HCT116 (cell line): ENCODE measurements at regions not wholly inside any gene's neighbourhood (a gene's known extent, or its start where the extent isn't known, plus 50 kb on each side); places are given as distances from the start of the nearest gene placed in this dataset.
"Not testable (repeated sequence)": the region's sequence is repeated elsewhere in the genome, so short reads cannot be mapped to it uniquely, and the experiment has no call there.

ENCODE experiments used
- ATAC-seq: fragments of 200-7000 bp; cut with Tn5 transposase; 2 replicates; pipeline ENCODE4 v1.9.1; 2020; ENCODE audit warnings: mild to moderate bottlenecking, moderate library complexity
- BruUV-seq: library from RNA; stranded (reverse); fragments of 400-500 nt; replicated peaks from 2 replicates; lab custom pipeline; 2021; lab: Mats Ljungman, UMichigan
- CTCF ChIA-PET: fragments of 300-600 bp; sonication (Branson Sonifier 250); formaldehyde crosslinking; loops from one replicate; lab custom pipeline; 2021; ENCODE audit warnings: antibody characterized with exemption; lab: Charles Lee
- POLR2A ChIA-PET: fragments of 300-600, 350-600 bp; sonication (Branson Sonifier 250); formaldehyde crosslinking; loops from one replicate; lab custom pipeline; 2021; ENCODE audit warnings: antibody characterized with exemption; lab: Charles Lee
- RAD21 ChIA-PET, 2 experiments: fragments of 300-600 bp; sonication (Branson Sonifier 250); formaldehyde crosslinking; loops; one replicate each; lab custom pipeline; 2023; ENCODE audit warnings: low total read pairs in 2 of 2; ENCODE audit not compliant: uncharacterized antibody in 2 of 2, unreplicated experiment in 2 of 2, low non-redundant PET in 1 of 2; lab: Charles Lee
- DNase-seq: peaks from one replicate; pipeline ENCODE4 v3.0.0-alpha.2; 2010; ENCODE audit warnings: low read depth, low spot score
- H2AFZ ChIP-seq: fragments of 200-600 bp; shearing (Covaris generic), sonication (generic); 2 replicates; pipeline ENCODE4 v1.6.1; 2017; ENCODE audit warnings: low read depth, mixed run types, mixed read lengths, antibody characterized with exemption, low read length; ENCODE audit not compliant: poor library complexity, severe bottlenecking
- H3K27ac ChIP-seq: 2 replicates; pipeline ENCODE4 v1.5.1; 2012; ENCODE audit warnings: low read depth, low read length
- H3K27me3 ChIP-seq: fragments of 200-600 bp; sonication (generic); 2 replicates; pipeline ENCODE4 v1.6.1; 2016; ENCODE audit warnings: mixed run types, low read length, mixed read lengths; ENCODE audit not compliant: insufficient read depth
- H3K36me3 ChIP-seq, 2 experiments: fragments of 200-500 bp in 1 of 2; fragments of 200-600 bp in 1 of 2; sonication (Bioruptor generic) in 1 of 2; sonication (generic) in 1 of 2; 2 replicates each; pipeline versions ENCODE4 v1.5.1 to v1.6.1; 2014 to 2016; ENCODE audit warnings: low read length in 2 of 2, inconsistent platforms in 1 of 2, mixed read lengths in 1 of 2, mixed run types in 1 of 2; ENCODE audit not compliant: insufficient read depth in 2 of 2, control insufficient read depth in 1 of 2
- H3K4me1 ChIP-seq, 2 experiments: fragments of 200-600 bp in 1 of 2; sonication (generic) in 1 of 2; 2 replicates each; pipeline versions ENCODE4 v1.5.1 to v1.6.1; 2012 to 2017; ENCODE audit warnings: low read length in 2 of 2, inconsistent platforms in 1 of 2, mild to moderate bottlenecking in 1 of 2, mixed read lengths in 1 of 2, mixed run types in 1 of 2, moderate library complexity in 1 of 2; ENCODE audit not compliant: insufficient read depth in 2 of 2, control insufficient read depth in 1 of 2
- H3K4me2 ChIP-seq: fragments of 200-600 bp; sonication (generic); 2 replicates; pipeline ENCODE4 v1.6.1; 2017; ENCODE audit warnings: mixed run types, low read length, mixed read lengths
- H3K4me3 ChIP-seq, 2 experiments: fragments of 200-600 bp in 1 of 2; sonication (generic) in 1 of 2; replicated peaks in 1 of 2; 2 replicates each; pipeline ENCODE4 v1.5.1; 2011 to 2016; ENCODE audit warnings: low read length in 2 of 2, control low read depth in 1 of 2, low read depth in 1 of 2, mild to moderate bottlenecking in 1 of 2, mixed read lengths in 1 of 2, mixed run types in 1 of 2
- H3K79me2 ChIP-seq: fragments of 200-600 bp; sonication (generic); 2 replicates; pipeline ENCODE4 v1.6.1; 2017; ENCODE audit warnings: mild to moderate bottlenecking, mixed run types, low read length, moderate library complexity, mixed read lengths; ENCODE audit not compliant: insufficient read depth
- H3K9ac ChIP-seq: fragments of 200-600 bp; sonication (generic); 2 replicates; pipeline ENCODE4 v1.6.1; 2016; ENCODE audit warnings: low read length, mixed read lengths
- H3K9me2 ChIP-seq: fragments of 200-600 bp; sonication (generic), shearing (Covaris generic); 2 replicates; pipeline ENCODE4 v1.6.1; 2017; ENCODE audit warnings: mixed run types, mild to moderate bottlenecking, moderate library complexity; ENCODE audit not compliant: insufficient read depth
- H3K9me3 ChIP-seq, 2 experiments: fragments of 200-500 bp in 1 of 2; fragments of 200-600 bp in 1 of 2; sonication (Bioruptor generic) in 1 of 2; sonication (generic) in 1 of 2; 2 replicates each; pipeline ENCODE4 v1.6.1; 2014 to 2017; ENCODE audit warnings: low read length in 2 of 2, mixed read lengths in 2 of 2, inconsistent platforms in 1 of 2, low read depth in 1 of 2, mild to moderate bottlenecking in 1 of 2, mixed run types in 1 of 2, moderate library complexity in 1 of 2; ENCODE audit not compliant: control insufficient read depth in 1 of 2, insufficient read depth in 1 of 2
- H4K20me1 ChIP-seq: fragments of 200-600 bp; sonication (generic), shearing (Covaris generic); 2 replicates; pipeline ENCODE4 v1.6.1; 2017; ENCODE audit warnings: mixed run types, mild to moderate bottlenecking, moderate library complexity; ENCODE audit not compliant: insufficient read depth
- CEBPB ChIP-seq: IDR thresholded peaks from 2 replicates; pipeline ENCODE4 v1.6.1; 2012; ENCODE audit warnings: low read depth
- ELF1 ChIP-seq: IDR thresholded peaks from 2 replicates; pipeline ENCODE4 v1.6.1; 2012; ENCODE audit warnings: low read depth, borderline replicate concordance
- SP1 ChIP-seq: IDR thresholded peaks from 2 replicates; pipeline ENCODE4 v1.6.1; 2012; ENCODE audit warnings: low read depth
- SRF ChIP-seq: IDR thresholded peaks from 2 replicates; pipeline ENCODE4 v1.6.1; 2012; ENCODE audit warnings: low read depth
- ZFX ChIP-seq: fragments of 450-650 bp; IDR thresholded peaks from 2 replicates; pipeline ENCODE4 v1.6.1; 2017
- intact Hi-C: fragments of 100-400 bp; cut with micrococcal nuclease; formaldehyde crosslinking; loops from 2 replicates; pipeline ENCODE4 v1.10.0; 2022

DNA sequence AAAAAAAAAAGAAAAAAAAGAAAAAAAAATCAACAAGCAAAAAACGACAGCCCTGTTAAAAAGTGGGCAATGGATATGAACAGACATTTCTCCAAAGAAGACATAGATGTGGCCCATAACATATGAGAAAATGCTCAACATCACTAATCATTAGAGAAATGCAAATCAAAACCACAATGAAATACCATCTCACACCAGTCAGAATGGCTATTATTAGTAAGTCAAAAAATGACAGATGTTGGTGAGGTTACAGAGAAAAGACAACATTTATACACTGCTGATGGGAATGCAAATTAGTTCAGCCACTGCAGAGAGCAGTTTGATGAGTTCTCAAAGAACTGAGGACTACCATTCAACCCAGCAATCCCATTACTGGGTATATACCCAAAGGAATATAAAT lies 160.3 kb upstream of the IGF1 start:
- H3K9me3 ChIP-seq, H2AFZ ChIP-seq, RAD21 ChIA-PET, H3K9me2 ChIP-seq, H3K79me2 ChIP-seq, CTCF ChIA-PET, H3K27ac ChIP-seq, H3K4me3 ChIP-seq, POLR2A ChIA-PET, H4K20me1 ChIP-seq, H3K27me3 ChIP-seq, intact Hi-C loops, DNase-seq, ATAC-seq, H3K4me1 ChIP-seq, H3K36me3 ChIP-seq, H3K9ac ChIP-seq, H3K4me2 ChIP-seq, BruUV-seq: not testable (repeated sequence)

DNA sequence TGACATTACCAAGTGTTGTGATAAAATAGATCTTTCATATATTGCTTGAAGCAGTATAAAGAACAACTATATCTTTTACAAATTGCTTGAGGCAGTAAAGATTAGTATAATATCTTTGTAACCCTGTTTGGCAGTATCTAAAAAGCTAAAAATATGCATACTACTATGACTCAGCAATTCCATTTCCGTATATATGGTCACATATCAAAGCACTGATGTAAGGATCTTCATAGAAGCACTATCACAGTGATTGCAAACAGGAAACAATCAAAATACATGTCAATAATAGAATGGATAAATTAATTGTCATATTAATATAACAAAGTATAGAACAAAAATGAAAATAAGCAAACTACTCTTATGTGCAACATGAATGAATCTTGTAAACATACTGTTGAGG lies 158.4 kb upstream of the IGF1 start:
- Histone ChIP-seq H3K4me3 (no peak overlapping the region), H3K27me3 (no peaks in the 10 kb centered on the region), H3K36me3 (no peaks in the 10 kb centered on the region), H3K27ac (no peak overlapping the region), H3K4me1 (no peaks in the 10 kb centered on the region), H3K4me2 (no peak overlapping the region), H3K9me3 (no peaks in the 10 kb centered on the region), H4K20me1 (no peaks in the 10 kb centered on the region), H3K9me2 (no peaks in the 10 kb centered on the region), H3K79me2 (no peaks in the 10 kb centered on the region), H2AFZ (no peak overlapping the region), H3K9ac (no peak overlapping the region)
- ChIA-PET CTCF (no interaction called here), RAD21 (no interaction called here), POLR2A (no interaction called here)
- intact Hi-C loops = no loop called here
- TF ChIP-seq CEBPB = no peak
- TF ChIP-seq SRF = no peak
- no peak for TF ChIP-seq ZFX
- TF ChIP-seq ELF1 = no peak
- no peak for TF ChIP-seq SP1
- no TSS peak for BruUV-seq
- no peak for ATAC-seq
- DNase-seq = no peak
